SU-DHL-6 (cell line): ENCODE measurements at regions not wholly inside any gene's neighbourhood (a gene's known extent, or its start where the extent isn't known, plus 50 kb on each side); places are given as distances from the start of the nearest gene placed in this dataset.

ENCODE experiments used
- H2AFZ ChIP-seq: fragments of 200-600 bp; sonication (generic); 2 replicates; pipeline ENCODE4 v1.6.1; 2014; ENCODE audit warnings: low read depth, mild to moderate bottlenecking, moderate library complexity, mixed read lengths, antibody characterized with exemption, low read length; ENCODE audit not compliant: severe bottlenecking
- H3F3A ChIP-seq: fragments of 200-600 bp; shearing (Covaris generic); 2 replicates; pipeline ENCODE4 v1.6.0; 2016; ENCODE audit warnings: antibody characterized with exemption, mild to moderate bottlenecking; ENCODE audit not compliant: insufficient read depth
- H3K27ac ChIP-seq: fragments of 200-600 bp; sonication (generic); 2 replicates; pipeline ENCODE4 v1.5.1; 2016; ENCODE audit warnings: low read depth, mild to moderate bottlenecking, low read length, moderate library complexity, mixed read lengths
- H3K27me3 ChIP-seq: fragments of 200-600 bp; sonication (generic), shearing (Covaris generic); 2 replicates; pipeline ENCODE4 v1.6.0; 2014; ENCODE audit warnings: mild to moderate bottlenecking, low read length
- H3K36me3 ChIP-seq: fragments of 200-600 bp; sonication (generic); 2 replicates; pipeline ENCODE4 v1.6.1; 2014; ENCODE audit warnings: mild to moderate bottlenecking, low read length, mixed read lengths
- H3K4me2 ChIP-seq: fragments of 300-600, 200-600 bp; shearing (Covaris generic), sonication (generic); 2 replicates; pipeline ENCODE4 v1.6.0; 2014; ENCODE audit warnings: low read length, low read depth, mild to moderate bottlenecking; ENCODE audit not compliant: poor library complexity, severe bottlenecking
- H3K4me3 ChIP-seq: fragments of 200-600 bp; sonication (generic); 2 replicates; pipeline ENCODE4 v1.5.1; 2014; ENCODE audit warnings: antibody characterized with exemption, low read length, mild to moderate bottlenecking, mixed read lengths; ENCODE audit not compliant: insufficient read depth, poor library complexity, severe bottlenecking
- H3K79me2 ChIP-seq: fragments of 200-600 bp; sonication (generic); 2 replicates; pipeline ENCODE4 v1.6.1; 2014; ENCODE audit warnings: mild to moderate bottlenecking, low read length, moderate library complexity; ENCODE audit not compliant: insufficient read depth
- H3K9ac ChIP-seq: fragments of 200-600 bp; sonication (generic); 2 replicates; pipeline ENCODE4 v1.7.0; 2014; ENCODE audit warnings: mild to moderate bottlenecking, low read length
- H3K9me2 ChIP-seq: fragments of 200-600 bp; sonication (generic); replicated peaks from 2 replicates; pipeline ENCODE4 v1.6.1; 2014; ENCODE audit warnings: low read length; ENCODE audit not compliant: insufficient read depth
- H3K9me3 ChIP-seq: fragments of 200-600 bp; sonication (generic); 2 replicates; pipeline ENCODE4 v1.6.1; 2014; ENCODE audit warnings: low read length, mixed read lengths; ENCODE audit not compliant: insufficient read depth
- H4K20me1 ChIP-seq: fragments of 200-600 bp; sonication (generic); 2 replicates; pipeline ENCODE4 v1.6.1; 2014; ENCODE audit warnings: low read depth, mild to moderate bottlenecking, antibody characterized with exemption, low read length, moderate library complexity, mixed read lengths
- CTCF ChIP-seq: fragments of 200-600 bp; sonication (generic); IDR thresholded peaks from one replicate; pipeline ENCODE4 v1.5.1; 2017; ENCODE audit warnings: antibody characterized with exemption, mild to moderate bottlenecking, low read length, moderate library complexity; ENCODE audit not compliant: insufficient read depth, poor library complexity, severe bottlenecking
- EZH2phosphoT487 ChIP-seq: fragments of 200-600 bp; sonication (generic), shearing (Covaris generic); conservative IDR thresholded peaks from 2 replicates; pipeline ENCODE4 v1.6.1; 2018; ENCODE audit warnings: mild to moderate bottlenecking, antibody characterized with exemption, low read length, moderate library complexity, mixed read lengths

GRCh38 chr11:90722552-90723190, 499.8 kb upstream of the CHORDC1 start:
- Histone ChIP-seq H4K20me1 (no peaks in the 10 kb centered on the region), H3K27me3 (no peaks in the 10 kb centered on the region), H2AFZ (no peak overlapping the region), H3K4me2 (no peak overlapping the region), H3K27ac (no peak overlapping the region), H3K79me2 (no peaks in the 10 kb centered on the region), H3K9me3 (no peaks in the 10 kb centered on the region), H3K9me2 (no peaks in the 10 kb centered on the region), H3K36me3 (no peaks in the 10 kb centered on the region), H3K9ac (no peak overlapping the region), H3K4me3 (no peak overlapping the region), H3F3A (no peaks in the 10 kb centered on the region)
- TF ChIP-seq EZH2phosphoT487, result no peak

- H3F3A ChIP-seq, result no peaks in the 10 kb centered on the region
- H3K9ac ChIP-seq, result no peak overlapping the region
- no peaks in the 10 kb centered on the region for H4K20me1 ChIP-seq
- H3K9me2 ChIP-seq, result no peaks in the 10 kb centered on the region
- no peak overlapping the region for H3K4me2 ChIP-seq
- no peak overlapping the region for H3K4me3 ChIP-seq
- H3K27ac ChIP-seq, result no peak overlapping the region
- H3K79me2 ChIP-seq, result no peaks in the 10 kb centered on the region
- H3K9me3 ChIP-seq, result no peaks in the 10 kb centered on the region
- H3K36me3 ChIP-seq, result no peaks in the 10 kb centered on the region
- H3K27me3 ChIP-seq, result no peaks in the 10 kb centered on the region
- TF ChIP-seq EZH2phosphoT487 (no peak), CTCF (no peak)
- no peak overlapping the region for H2AFZ ChIP-seq
Observed at GRCh38 chr11:90717522-90717921, 494.7 kb upstream of the CHORDC1 start.

GRCh38 chr11:90705661-90706060, 482.8 kb upstream of the CHORDC1 start:
- TF ChIP-seq EZH2phosphoT487 (no peak), CTCF (no peak)
- Histone ChIP-seq H3K27ac (no peak overlapping the region), H4K20me1 (no peaks in the 10 kb centered on the region), H3K27me3 (no peaks in the 10 kb centered on the region), H3F3A (no peaks in the 10 kb centered on the region), H3K79me2 (no peaks in the 10 kb centered on the region), H3K4me2 (no peak overlapping the region), H3K9me3 (no peaks in the 10 kb centered on the region), H3K36me3 (no peaks in the 10 kb centered on the region), H3K9ac (no peak overlapping the region), H3K4me3 (no peak overlapping the region), H2AFZ (no peak overlapping the region), H3K9me2 (no peaks in the 10 kb centered on the region)

GRCh38 chr11:90704510-90704909, 481.7 kb upstream of the CHORDC1 start:
- H2AFZ ChIP-seq, result no peak overlapping the region
- no peak overlapping the region for H3K4me2 ChIP-seq
- H3K79me2 ChIP-seq, result no peaks in the 10 kb centered on the region
- no peaks in the 10 kb centered on the region for H3K27me3 ChIP-seq
- H3K9me3 ChIP-seq, result no peaks in the 10 kb centered on the region
- no peaks in the 10 kb centered on the region for H3K36me3 ChIP-seq
- no peak overlapping the region for H3K27ac ChIP-seq
- no peaks in the 10 kb centered on the region for H3K9me2 ChIP-seq
- H3K9ac ChIP-seq, result no peak overlapping the region
- TF ChIP-seq CTCF (no peak), EZH2phosphoT487 (no peak)
- no peaks in the 10 kb centered on the region for H3F3A ChIP-seq
- H3K4me3 ChIP-seq, result no peak overlapping the region
- H4K20me1 ChIP-seq, result no peaks in the 10 kb centered on the region
